Endometrial microvascular endothelial cells (primary cell): ENCODE measurements at regions not wholly inside any gene's neighbourhood (a gene's known extent, or its start where the extent isn't known, plus 50 kb on each side); places are given as distances from the start of the nearest gene placed in this dataset.
"Not testable (repeated sequence)": the region's sequence is repeated elsewhere in the genome, so short reads cannot be mapped to it uniquely, and the experiment has no call there.

ENCODE experiments used
- in situ Hi-C: cut with HindIII; loops from 2 replicates; pipeline ENCODE4 v1.10.0; 2017; ENCODE audit warnings: low sequenced_read_pairs, low pct_unique_long_range_greater_than_20kb; ENCODE audit errors: inconsistent ontology term

DNA sequence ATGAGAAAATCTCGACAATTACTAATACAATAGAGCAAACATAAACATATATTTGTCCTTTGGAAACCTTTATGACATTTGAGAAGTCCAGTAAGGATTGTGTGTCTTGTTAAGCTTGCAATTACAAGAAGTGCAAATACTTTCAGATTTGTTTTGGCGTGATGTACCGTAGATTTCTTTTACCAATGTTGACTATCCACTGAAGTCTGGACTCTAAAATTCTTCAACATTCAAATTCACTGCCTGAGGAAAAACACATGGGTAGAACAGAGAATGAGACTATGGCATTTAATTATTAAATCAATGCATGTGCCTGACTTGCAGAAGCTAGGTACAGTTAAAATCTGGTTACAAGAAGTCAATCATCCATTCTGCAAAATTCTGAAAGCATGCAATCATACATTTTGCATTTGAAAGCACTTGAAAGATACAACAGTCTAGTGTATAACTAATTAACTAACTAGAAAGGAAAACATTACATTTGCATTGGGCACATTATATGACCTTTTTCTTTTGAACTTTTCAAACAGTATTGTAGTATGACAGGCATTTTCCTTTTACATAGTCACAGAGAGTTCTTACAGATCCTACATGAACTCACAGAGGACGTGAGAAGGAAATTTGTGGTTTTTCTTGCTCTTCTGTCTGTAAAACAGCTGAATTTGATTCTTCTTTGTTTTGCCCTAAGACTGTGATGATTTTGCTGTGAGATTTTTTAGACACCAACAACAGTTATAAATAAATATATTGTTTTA, 511.1 kb upstream of the ADGRL4 start:
- in situ Hi-C loops, result no loop called here

DNA sequence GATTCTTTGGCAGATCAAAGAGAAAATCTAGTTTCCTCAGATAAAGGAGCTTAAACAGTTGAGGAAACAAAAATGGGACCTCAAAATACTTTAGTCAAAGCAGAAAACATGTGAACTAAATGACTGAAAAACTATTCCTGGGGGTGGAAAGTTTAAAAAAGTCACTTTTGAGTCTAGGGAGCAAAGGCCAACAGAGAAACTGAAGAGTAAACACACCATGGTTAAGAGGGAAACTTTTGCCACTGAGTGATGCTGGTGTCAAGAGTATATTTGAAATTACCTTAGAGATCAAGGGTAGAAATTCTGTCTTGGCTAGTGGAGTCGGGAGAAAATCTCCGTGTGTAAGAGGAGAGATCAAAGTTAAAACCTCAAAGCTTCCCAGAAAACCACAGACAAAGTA, 501.2 kb upstream of the ADGRL4 start:
- in situ Hi-C loops, result no loop called here

DNA sequence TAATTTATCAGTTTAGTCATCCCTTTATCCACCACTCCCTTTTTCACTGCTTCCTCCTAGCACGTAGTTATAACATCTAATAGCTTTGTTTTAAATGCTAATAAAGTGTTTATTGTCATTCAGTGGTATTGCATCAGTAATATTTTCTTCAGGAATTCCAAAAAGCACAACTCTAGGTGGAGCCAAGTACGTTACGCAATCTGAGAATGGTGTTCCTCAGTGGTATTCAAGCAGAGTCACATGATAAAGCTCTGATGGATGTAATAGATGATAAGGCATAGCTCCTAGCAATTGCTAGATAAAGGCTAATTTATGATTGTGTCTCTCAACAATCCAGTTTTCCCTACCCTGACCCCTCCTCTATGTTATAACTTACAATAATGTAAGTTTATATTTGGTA, 494.6 kb upstream of the ADGRL4 start:
- in situ Hi-C loops, result no loop called here

DNA sequence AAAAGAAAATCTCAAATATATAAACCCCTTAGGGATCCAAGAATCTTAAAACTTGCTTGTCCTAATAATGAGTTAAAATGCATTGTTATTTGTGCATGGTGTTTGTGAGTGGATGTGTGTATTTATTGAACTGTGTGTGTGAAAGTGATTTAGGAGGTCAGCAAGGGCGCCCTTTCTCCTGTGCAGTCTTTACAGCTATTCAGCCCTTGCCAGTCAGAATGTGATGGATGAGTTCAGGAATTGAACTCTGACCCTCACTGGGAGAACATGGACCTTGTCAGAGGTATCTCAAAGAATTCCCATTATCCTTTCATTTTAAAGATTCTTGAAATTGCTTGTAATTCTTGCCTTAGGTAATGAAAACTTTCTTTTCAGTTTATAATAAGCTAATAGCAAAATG, 493.0 kb upstream of the ADGRL4 start:
- in situ Hi-C loops, result no loop called here

DNA sequence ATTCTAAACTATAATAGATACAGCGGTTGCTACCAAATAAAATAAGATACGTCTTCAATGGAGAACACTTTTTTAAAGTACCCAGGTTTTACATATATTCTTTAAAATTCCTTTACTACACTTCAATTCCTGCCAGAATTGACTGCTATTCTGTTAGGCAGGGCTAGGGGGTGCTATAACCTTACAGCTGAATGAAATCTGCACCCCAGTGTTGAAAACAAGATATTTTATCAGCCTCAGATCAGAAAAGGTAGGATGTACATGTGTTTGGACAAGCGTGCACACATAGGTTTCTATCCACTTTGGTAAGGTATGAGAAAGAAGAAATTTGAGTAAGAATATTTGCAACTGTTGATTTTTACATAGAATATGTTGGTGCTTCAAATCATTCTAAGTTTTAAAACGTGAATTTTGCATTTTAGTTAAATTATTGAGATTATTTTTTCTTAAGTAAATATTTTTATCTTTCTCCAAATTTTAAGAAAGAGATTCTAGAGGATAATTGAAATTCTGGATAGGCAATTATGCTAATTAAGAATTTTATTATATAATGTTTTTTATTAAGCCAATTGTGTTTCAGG, 490.8 kb upstream of the ADGRL4 start:
- in situ Hi-C loops, result no loop called here

DNA sequence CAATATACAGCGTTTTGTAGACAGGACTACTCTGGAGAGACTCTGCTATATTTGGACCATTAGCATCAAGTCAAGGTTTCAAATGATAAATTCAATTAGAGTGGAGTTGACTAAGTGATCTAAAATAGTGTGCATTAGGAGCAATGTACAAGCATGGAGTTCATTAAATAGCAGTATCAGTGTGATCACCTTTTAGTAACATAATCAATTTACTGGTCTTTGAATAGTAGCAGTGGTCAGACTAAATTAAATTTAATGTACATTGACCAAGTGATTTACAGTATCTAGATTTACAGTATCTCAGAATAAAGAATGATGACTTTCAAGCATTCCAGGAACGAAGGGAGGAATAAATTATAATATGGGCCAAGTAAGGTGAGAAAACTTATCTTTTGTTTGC, 489.6 kb upstream of the ADGRL4 start:
- in situ Hi-C loops, result no loop called here

DNA sequence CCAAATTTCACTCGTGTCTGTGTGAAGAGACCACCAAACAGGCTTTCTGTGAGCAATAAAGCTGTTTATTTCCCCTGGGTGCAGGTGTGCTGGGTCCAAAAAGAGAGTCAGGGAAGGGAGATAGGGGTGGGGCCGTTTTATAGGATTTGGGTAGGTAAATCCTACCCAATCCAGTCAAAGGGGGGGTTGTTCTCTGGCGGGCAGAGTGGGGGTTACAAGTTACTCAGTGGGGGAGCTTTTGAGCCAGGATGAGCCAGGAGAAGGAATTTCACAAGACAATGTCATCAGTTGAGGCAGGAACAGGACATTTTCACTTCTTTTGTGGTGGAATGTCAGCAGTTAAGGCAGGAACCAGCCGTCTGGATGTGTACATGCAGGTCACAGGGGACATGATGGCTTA, 487.2 kb upstream of the ADGRL4 start:
- in situ Hi-C loops, result not testable (repeated sequence)

DNA sequence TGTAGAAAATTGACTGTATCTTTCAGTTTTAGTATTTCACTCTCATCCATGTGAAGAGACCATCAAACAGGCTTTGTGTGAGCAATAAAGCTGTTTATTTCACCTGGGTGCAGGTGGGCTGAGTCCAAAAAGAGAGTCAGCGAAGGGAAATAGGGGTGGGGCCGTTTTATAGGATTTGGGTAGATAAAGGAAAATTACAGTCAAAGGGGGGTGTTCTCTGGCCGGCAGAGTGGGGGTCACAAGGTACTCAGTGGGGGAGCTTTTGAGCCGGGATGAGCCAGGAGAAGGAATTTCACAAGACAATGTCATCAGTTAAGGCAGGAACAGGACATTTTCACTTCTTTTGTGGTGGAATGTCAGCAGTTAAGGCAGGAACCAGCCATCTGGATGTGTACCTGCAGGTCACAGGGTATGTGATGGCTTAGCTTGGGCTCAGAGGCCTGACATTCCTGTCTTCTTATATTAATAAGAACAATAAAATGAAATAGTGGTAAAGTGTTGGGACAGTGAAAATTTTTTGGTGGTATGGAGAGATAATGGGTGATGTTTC, 482.1 kb upstream of the ADGRL4 start:
- in situ Hi-C loops, result not testable (repeated sequence)

DNA sequence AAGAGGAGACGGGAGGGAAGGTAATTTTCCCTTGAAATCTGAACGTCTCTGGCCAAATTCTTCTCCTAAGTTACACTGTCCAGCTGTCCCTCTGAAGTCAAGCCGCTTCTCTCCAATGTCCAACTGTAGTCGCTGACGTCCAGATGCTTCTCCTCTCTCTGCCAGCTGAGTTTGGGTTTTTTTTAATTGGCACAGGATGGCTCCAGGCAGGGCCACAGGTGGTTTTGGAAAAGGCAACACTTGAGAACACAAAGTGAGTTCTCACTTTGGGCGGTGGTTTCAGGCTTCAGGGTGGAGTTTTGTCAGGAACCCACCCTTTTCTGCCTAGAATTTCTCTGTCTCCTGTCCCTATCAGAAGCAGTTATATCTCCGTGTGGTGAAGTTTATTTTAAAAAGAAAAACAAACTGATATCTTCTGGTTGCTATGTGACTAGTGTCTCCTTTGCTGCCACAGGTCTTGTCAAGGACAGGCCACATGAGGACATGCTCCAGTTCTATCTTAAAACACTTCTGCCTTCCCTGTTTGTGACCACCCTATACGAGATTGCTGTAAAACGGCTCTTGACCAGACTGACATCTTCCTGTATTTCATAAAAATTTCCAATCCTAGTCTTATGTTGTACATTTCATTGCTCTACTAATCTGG, 472.3 kb upstream of the ADGRL4 start:
- in situ Hi-C loops, result no loop called here

DNA sequence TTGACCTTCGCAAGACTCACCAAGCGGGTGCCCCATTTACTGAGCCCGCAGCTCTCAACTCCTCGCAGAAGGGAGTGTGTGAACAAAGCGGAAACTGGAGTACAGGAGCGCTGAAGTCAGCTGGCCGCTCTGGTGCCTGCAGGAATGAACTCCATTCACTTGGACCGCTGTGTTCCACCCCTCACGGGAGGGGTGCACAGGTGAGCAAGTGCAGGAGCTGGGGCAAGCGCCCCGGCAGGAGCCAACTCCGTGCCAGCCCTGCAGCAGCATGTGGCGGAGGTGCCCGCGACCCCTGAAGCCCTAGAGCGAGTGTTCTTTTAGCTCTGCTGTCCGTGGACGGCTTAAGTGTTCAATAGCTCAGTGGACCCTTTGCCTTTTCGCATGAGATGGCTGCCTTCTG, 471.6 kb upstream of the ADGRL4 start:
- in situ Hi-C loops, result no loop called here

DNA sequence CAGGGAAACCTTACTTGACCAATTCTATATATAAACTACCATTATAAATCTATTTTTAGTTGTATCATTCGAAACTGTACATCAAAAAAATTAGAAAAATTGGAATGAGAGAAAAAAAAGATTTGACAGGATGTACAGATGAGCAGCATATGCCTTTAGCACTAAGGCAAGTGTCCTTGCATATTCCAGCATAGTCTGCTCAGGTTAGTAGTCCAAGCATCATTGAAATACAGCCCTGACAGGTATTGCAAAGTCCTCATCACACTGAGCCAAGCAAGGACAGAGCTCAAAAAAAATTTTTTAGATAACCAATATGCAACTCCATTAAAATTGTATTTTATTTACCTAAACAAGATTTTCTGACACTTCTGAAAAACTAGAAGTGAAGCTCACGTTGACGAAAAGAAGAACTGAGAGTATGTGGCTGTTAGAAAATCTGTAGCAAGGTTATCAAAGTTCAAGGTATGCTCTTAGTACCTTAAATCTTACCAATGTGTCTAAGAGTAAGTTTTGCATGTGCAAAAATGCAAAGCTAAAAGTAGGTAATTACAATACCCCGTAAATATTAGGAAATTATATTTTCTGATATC, 465.6 kb upstream of the ADGRL4 start:
- in situ Hi-C loops, result no loop called here

DNA sequence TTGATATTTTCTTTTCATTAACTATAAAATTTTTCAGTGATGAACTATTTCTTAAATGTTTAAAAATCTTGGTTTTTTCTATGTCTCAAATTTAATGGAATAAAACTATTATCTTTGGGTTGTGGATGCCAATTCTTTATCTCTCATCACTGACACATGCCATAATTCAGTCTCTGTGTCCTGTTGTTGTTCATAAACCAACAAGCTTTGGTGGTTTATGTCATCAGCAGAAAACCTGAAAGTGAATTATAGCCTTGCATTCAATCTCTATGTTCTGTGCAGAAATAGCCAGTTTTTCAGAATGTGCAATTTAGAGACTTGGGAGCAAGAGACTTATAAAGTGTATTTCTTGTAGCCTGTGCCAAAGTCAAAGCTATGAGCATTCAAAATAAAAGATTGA, 462.6 kb upstream of the ADGRL4 start:
- in situ Hi-C loops, result no loop called here

DNA sequence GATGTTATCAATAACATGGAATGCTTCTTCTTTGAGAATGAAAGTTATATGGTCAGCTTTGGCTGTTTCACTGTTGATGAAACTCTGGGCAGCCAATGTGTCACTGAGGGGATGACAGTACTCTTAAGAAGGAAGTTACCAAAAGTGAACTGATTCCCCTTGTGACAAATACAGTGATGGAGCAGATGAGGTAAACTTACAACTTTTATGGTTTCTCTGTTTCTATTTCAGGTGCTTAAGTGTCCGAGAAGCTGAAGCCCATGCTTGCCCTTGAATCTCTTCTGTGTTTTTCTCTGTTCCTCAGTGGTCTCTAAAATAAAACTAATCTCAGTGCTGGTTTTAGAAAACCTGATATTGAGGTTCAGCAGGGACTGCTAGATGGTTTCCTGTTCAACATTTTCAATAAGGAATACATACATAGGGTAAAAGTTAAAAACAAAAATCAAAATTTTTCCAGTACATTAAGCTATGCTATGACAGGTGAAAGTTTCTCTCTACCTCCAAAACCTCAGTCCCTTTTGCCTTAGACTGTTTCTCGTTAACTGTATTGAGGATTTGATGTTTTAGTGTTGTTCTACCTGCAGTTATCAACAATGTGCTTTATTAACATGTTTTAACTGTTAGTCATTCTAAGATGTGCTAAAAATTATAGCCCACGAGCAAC, 454.4 kb upstream of the ADGRL4 start:
- in situ Hi-C loops, result no loop called here

DNA sequence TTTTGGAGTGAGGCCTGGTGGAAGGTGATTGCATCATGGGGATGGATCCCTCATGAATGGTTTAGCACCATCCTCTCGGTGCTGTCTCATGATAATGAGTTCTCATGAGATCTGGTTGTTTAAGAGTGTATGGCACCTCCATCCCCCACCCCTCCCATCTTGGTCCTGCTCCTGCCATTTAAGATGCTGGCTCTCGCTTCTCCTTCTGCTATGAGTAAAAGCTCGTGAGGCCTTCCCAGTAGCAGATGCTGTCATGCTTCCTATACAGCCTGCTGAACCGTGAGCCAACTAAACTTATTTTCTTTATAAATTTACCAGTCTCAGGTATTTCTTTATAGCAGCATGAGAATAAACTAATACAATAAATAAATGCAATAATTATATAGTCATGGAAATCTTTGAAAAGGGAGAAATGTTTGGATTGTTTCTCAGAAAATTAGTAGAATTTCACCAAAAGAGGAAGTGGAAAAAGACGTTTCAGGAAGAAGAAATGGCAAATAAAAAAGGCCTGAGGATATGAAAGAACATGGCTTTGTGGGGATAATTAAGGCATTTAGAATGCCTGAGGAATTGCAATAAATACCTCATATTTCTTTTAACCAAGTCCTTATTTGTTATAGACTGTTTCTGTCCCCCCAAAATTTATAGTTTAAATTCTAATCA, 451.2 kb upstream of the ADGRL4 start:
- in situ Hi-C loops, result no loop called here

DNA sequence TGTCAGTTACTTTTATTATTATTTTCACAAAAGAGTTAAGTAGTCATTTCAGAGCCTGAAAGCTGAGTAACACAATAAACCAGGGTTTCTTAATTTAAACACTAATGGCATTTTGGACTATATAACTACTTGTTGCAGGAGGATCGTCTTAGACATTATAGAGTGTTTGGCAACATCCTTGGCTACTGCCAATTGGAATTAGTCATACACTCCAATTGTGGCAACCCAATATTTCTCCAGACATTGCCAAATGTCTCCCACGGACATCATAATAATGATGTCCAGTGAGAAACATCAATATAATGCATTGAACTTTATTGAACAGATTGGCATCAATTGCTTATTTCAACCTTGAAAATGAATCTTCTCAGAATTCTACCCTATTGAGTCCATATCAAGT, 441.9 kb upstream of the ADGRL4 start:
- in situ Hi-C loops, result no loop called here

DNA sequence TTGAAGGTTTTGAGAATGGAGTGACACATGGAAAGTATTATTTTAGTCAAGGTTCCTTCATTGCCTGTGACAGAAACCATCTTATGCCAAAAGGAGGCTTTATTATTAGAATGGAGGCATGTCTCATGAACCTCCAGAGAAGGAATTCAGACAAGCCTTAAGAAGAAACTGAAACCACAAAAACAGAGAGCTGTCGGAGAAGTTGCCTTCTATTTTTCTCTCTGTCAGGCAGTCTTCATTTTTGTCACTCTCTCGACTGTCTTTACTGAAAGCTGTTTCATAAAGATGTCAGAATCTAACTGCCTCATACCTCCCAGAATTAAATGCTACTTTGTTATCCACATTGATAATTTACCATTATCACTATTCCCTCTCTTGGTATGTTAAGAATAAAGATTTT, 434.7 kb upstream of the ADGRL4 start:
- in situ Hi-C loops, result no loop called here

DNA sequence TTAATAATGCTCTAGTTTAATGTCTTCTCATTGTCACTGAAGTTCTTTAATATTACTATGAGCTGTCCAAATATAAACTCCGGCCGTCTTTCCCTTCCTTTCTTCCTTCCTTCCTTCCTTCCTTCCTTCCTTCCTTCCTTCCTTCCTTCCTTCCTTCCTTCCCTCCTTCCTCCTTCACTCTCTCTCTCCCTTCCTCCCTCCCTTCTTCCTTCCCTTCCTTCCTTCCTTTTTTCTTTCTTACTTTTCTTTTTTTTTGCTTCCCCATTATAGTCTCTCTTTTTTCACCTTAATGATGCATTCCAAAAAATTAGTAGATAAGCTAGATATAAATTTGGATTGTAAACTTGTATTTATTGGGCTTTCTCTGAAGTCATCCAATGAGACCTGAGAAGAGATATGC, 431.0 kb upstream of the ADGRL4 start:
- in situ Hi-C loops, result no loop called here

DNA sequence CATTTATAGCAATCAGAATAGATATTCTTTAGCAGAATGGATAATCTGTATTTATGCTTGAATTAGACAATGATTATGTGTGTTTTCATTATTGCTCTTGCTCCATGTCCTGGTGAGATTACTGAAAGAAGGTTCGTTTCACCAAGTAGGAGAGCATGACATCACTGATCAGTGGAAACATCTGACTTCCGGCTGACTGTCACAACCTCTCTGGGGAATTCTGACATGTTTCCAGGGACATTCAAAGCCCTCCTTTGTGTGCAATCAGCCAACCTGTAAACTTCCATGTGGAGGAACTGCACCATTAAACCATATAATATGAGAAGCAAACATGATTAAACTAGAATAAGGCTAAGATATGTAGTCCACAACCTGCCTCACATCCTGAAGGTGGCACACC, 424.8 kb upstream of the ADGRL4 start:
- in situ Hi-C loops, result no loop called here

DNA sequence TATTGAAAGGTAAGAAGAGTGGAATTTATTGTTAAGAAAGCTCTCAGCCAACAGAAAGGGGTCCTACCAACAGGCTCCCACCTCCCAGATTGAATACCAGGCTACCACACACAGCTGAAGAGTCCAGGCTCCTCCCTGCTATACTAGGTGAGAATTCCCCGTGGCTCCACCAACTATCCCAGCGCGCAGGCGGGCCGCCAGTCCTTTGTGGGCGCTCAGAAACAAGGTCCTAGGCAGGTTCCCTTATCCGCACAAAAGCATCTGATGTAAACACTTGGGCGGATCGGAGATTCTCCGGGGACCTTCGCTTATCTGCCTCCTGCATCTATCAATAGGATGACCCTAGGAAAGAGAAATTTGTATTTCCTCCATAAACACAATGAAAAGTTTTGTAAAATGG, 423.9 kb upstream of the ADGRL4 start:
- in situ Hi-C loops, result no loop called here
